GM12872 (cell line): ENCODE measurements at regions not wholly inside any gene's neighbourhood (a gene's known extent, or its start where the extent isn't known, plus 50 kb on each side); places are given as distances from the start of the nearest gene placed in this dataset.

Experiments
- TF ChIP-seq, protein P1 (sequence below): IDR thresholded peaks from 3 replicates; pipeline ENCODE4 v1.5.1; 2011; ENCODE audit warnings: low read depth, mild to moderate bottlenecking, low read length, moderate library complexity; ENCODE audit not compliant: insufficient read depth

DNA sequence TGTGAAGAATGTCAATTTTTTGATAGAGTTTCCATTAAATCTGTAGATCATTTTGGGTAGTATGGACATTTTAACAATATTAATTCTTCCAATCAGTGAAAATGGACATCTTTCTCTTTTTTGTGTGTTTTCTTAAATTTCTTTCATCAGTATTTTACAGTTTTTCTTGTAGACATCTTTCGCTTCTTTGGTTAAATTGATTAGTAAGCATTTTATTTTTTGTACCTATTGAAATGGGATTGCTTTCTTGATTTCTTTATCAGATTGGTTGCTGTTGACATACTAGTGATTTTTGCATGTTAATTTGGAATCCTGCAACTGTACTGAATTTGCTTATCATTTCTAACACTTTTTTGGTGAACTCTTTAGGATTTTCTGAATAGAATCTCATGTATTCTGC lies 683.2 kb upstream of the NCAM2 start:
- TF ChIP-seq, protein P1, sequence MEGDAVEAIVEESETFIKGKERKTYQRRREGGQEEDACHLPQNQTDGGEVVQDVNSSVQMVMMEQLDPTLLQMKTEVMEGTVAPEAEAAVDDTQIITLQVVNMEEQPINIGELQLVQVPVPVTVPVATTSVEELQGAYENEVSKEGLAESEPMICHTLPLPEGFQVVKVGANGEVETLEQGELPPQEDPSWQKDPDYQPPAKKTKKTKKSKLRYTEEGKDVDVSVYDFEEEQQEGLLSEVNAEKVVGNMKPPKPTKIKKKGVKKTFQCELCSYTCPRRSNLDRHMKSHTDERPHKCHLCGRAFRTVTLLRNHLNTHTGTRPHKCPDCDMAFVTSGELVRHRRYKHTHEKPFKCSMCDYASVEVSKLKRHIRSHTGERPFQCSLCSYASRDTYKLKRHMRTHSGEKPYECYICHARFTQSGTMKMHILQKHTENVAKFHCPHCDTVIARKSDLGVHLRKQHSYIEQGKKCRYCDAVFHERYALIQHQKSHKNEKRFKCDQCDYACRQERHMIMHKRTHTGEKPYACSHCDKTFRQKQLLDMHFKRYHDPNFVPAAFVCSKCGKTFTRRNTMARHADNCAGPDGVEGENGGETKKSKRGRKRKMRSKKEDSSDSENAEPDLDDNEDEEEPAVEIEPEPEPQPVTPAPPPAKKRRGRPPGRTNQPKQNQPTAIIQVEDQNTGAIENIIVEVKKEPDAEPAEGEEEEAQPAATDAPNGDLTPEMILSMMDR, result no peak

DNA sequence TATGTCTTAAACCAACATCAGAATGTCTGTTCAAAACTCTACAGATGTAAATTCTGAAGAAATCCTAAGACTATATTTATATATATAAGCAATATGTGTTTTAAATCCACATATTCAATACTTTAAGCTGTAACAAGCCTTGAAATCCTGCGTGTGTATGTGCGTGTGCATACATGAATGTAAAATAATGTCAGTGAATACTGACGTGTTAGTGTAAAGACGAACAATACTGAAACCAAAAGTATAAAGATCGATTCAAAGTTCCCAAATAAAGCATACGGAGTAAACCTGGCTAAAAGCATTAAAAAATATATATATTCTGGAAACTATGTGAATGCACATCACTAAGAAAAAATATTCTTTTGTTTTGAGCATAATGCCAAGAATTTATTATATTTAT lies 668.6 kb upstream of the NCAM2 start:
- TF ChIP-seq, protein P1, result no peak

DNA sequence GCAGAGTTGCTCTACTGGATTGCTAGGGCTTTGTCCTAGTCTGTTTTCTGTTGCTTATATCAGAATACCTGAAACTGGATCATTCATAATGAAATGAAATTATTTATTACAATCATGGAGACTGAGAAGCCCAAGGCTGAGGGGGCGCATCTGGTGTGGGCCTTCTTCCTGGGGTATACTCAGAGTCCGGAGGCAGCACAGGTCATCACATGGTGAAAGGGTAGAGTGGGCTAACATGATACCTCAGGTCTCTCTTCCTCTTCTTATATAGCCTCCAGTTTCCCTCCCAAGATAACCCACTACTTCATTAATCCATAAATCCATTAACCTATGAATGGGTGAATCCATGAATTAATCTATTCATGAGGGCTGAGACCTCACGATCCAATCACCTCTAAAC lies 667.6 kb upstream of the NCAM2 start:
- TF ChIP-seq, protein P1, result no peak

DNA sequence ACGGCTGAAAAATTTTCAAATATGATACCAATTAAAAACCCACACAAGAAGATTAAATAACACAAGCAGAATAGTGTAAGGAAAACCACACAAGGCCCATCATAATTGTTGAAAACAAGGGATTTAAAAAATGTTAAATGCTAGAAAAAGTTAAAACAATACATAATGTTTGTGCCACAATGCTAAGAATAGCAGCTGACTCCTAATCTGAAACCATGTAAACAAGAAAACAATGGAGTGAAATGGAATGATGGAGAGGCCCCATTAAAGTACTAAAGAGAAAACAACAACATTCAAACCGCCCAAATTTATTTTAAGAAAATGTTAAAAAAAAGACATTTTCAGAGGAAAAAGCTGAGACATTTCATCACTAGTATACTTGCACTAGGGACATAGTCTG lies 663.6 kb upstream of the NCAM2 start:
- TF ChIP-seq, protein P1, result no peak

DNA sequence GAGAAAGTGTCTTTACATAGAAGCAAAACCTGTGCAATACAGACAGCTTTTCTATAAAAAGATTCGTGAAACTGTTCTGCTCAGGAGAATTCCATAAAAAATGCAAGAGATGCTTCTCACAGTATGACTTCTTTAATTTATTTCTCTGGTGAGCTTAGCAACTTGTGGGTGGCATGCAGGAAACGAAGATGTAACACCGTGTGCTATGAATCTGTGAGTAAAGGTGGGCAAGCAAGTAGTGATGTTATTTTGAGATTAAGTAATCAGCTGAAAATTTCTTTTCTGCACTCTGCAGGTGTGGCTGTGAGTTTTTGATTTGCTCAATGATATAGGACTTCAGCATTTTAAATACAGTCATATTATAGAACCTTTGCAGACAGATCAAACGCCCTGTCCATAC lies 656.8 kb upstream of the NCAM2 start:
- TF ChIP-seq, protein P1, result no peak

DNA sequence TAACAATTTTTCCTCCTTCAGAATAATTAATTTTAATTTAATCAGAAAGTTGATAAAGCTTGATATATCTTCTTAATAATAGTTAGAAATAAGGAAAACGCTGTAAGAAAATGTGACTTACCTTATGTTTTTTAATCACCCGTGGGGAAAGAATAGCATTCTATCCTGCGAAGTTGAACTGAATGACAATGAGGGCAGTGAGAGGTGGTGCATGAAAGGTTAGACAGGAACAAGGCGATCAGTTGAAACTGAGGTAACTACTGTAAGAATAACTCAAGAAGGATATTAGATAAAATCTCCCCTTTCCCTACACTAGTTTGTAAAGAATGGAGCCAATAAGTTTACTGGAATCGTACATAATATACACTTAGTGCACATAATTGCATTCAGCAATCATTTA lies 655.0 kb upstream of the NCAM2 start:
- TF ChIP-seq, protein P1, result no peak

DNA sequence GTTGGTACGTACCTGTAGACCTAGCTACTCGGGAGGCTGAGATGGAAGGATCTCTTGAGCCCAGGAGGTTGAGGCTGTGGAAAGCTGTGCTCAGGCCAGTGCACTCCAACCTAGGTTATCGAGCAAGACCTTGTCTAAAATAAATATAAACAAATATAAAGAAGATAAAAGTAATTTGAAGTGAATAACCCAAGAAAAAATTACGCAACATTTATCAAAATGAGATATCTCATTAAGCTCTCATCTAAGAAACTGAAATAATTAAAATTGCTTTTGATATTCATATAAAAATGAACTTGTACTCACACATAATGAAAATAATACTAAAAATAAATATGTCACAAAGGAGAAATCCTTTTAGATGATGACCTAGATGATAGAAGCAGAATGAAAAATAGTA lies 647.1 kb upstream of the NCAM2 start:
- TF ChIP-seq, protein P1, result no peak

DNA sequence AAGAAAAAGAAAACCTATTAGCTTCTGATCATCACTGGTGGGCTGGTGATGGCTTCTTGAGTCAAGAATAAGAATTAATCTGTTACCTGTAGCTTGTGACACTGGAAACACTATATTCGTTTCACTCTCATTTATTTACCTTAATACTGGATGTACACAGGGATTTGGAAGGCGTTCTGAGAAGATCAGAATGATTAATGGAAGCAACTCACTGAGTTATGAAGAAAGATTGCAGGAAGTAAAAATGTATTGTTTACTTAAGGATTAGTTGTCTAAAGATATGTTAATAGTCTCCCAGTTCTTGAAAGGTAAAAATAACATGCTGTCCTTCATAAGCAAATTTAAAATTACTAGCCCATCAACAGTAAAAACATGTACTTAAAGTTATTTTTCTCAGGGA lies 644.9 kb upstream of the NCAM2 start:
- TF ChIP-seq, protein P1, result no peak
